NCI-H82 treated with DMSO at 0.1 percent for 48 hours (cell line): ENCODE measurements at regions not wholly inside any gene's neighbourhood (a gene's known extent, or its start where the extent isn't known, plus 50 kb on each side); places are given as distances from the start of the nearest gene placed in this dataset.
"Not testable (repeated sequence)": the region's sequence is repeated elsewhere in the genome, so short reads cannot be mapped to it uniquely, and the experiment has no call there.

Source experiments
- DNase-seq: peaks from one replicate; lab custom pipeline; 2025; ENCODE audit not compliant: unreplicated experiment; lab: John Stamatoyannopoulos, UW

GRCh38 chr7:91668217-91668616, 212.3 kb downstream of the MTERF1 start:
- no peak for DNase-seq

- DNase-seq, result no peak
These were observed 209.3 kb downstream of the MTERF1 start for GRCh38 chr7:91671245-91671644.

- no peak for DNase-seq
These were observed 206.0 kb downstream of the MTERF1 start for GRCh38 chr7:91674470-91674869.

GRCh38 chr7:91681718-91682117, 198.8 kb downstream of the MTERF1 start:
- DNase-seq, result no peak

- DNase-seq, result peak; percentile 32
These were observed 196.7 kb downstream of the MTERF1 start for GRCh38 chr7:91683823-91684222.

- DNase-seq, result no peak
These were observed 195.0 kb downstream of the MTERF1 start for GRCh38 chr7:91685544-91685943.

GRCh38 chr7:91690541-91691070, 189.9 kb downstream of the MTERF1 start:
- DNase-seq, result peak; percentile 68

- no peak for DNase-seq
These were observed 188.6 kb downstream of the MTERF1 start for GRCh38 chr7:91691865-91692264.

- DNase-seq, result no peak
These were observed 187.7 kb downstream of the MTERF1 start for GRCh38 chr7:91692800-91693199.

GRCh38 chr7:91694351-91694841, 186.1 kb downstream of the MTERF1 start:
- no peak for DNase-seq

- DNase-seq, result no peak
These were observed 169.6 kb downstream of the MTERF1 start for GRCh38 chr7:91710881-91711280.

GRCh38 chr7:91713669-91714068, 166.8 kb downstream of the MTERF1 start:
- DNase-seq, result no peak

GRCh38 chr7:91717681-91718470, 162.6 kb downstream of the MTERF1 start:
- DNase-seq, result no peak

- no peak for DNase-seq
These were observed 161.5 kb downstream of the MTERF1 start for GRCh38 chr7:91719008-91719407.

- DNase-seq, result no peak
These were observed 160.1 kb downstream of the MTERF1 start for GRCh38 chr7:91720260-91720937.

- DNase-seq, result no peak
These were observed 157.7 kb downstream of the MTERF1 start for GRCh38 chr7:91722831-91723230.

GRCh38 chr7:91729046-91729445, 151.5 kb downstream of the MTERF1 start:
- not testable (repeated sequence) for DNase-seq

- DNase-seq, result no peak
These were observed 148.5 kb downstream of the MTERF1 start for GRCh38 chr7:91731976-91732375.

GRCh38 chr7:91749418-91749817, 131.1 kb downstream of the MTERF1 start:
- DNase-seq, result no peak

GRCh38 chr7:91750091-91750490, 130.4 kb downstream of the MTERF1 start:
- DNase-seq, result no peak

GRCh38 chr7:91752102-91752501, 128.4 kb downstream of the MTERF1 start:
- DNase-seq, result no peak

- DNase-seq, result not testable (repeated sequence)
These were observed 126.2 kb downstream of the MTERF1 start for GRCh38 chr7:91754280-91754679.
